ENCODE measurements at regions not wholly inside any gene's neighbourhood (a gene's known extent, or its start where the extent isn't known, plus 50 kb on each side); places are given as distances from the start of the nearest gene placed in this dataset.

DNA sequence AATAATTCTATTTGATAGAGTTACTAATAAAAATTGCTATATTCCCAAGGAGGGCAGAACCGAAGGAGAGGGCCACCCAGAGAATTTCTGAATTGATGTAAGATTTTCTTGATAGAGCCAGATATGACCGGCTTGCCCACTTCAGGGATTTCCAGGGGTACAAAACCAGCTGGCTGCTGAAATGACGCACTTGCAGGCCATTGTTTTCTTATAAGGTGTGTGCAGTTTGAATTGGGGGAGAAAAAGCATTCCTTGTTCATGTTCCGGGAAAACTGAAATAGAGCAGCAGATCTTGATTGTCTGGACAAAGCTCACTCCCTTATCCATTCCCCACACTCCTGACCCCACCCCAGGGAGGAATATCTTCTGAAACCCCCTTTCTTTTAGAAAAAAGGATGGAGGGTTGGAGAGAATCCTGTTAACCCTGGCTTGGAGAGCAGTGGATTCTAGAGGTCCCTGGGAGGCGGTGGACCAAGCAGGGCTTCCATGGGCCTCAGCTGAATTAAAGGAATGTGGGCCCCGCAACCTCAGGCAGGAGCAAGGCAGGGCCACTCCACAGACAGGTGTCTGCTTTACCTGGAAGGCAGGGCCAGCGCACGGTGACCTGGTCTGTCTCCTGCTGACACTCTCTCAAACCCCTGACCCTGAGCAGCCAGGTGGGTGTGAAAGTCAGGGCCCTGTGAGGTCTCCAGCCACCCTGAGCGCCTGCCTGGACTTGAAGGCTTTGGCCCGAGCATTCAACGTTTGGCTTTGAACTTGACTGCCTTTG lies 96.4 kb downstream of the TMEM170B start:
- Mint-ChIP-seq H3K4me3 (no peak overlapping the region), H3K27me3 (peaks cover 17% of the 10 kb centered on the region), H3K4me1 (no peaks in the 10 kb centered on the region), H3K27ac (no peak overlapping the region), H3K36me3 (ENCODE audit: low read depth) (no peaks in the 10 kb centered on the region)
- H3K9me3 ChIP-seq (ENCODE audit: control insufficient read depth, low read length, poor library complexity, severe bottlenecking) = no peaks in the 10 kb centered on the region
- no peak for ATAC-seq
- DNase-seq = no peak

DNA sequence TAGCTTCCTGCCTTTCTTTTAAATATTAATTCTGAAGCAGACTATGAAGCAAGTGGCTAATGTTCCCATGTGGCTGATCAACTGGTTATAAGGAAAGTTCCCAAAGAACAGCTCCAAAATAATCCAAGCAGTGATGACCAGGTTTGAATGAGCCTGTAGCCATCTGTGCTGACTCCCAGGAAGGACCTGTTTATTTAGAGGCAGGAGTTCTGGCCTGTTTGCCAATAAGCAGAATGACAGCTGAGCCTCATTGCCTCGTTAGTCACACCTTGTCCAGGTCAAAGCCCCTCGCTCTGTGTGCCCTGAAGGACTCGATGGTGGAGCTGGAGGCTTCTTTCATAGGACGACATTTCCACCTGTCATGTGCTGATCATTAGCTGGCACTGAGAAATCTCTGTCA lies 97.4 kb downstream of the TMEM170B start:
- no peaks in the 10 kb centered on the region for H3K4me1 Mint-ChIP-seq
- DNase-seq = no peak

DNA sequence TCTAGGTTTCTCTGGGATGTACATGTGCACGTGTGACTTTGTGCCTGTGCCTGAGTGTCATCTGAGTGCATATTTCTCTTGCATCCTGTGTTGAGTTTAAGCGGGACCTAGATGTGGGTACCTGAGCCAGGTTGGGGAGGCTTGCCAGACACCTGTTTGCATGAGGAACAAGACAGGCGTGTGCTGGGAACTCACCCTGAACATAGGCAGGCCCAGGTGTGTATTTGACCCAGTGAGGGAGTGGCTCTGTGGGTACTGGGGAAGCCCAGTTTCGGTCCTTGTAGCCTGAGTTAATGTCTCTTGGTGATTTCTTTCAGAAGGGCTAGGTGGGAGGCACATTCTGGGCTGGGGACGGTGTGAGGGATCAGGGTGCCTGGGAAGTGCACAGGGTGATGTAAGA lies 98.6 kb downstream of the TMEM170B start:
- H3K9me3 ChIP-seq (ENCODE audit: control insufficient read depth, low read length, poor library complexity, severe bottlenecking) = no peaks in the 10 kb centered on the region
- Mint-ChIP-seq H3K27me3 (peaks cover 12% of the 10 kb centered on the region), H3K4me1 (no peaks in the 10 kb centered on the region), H3K4me3 (no peak overlapping the region), H3K27ac (no peak overlapping the region), H3K36me3 (ENCODE audit: low read depth) (no peaks in the 10 kb centered on the region)
- ATAC-seq (no peak), DNase-seq (no peak)

More for the DNA sequence above, 97.4 kb downstream of the TMEM170B start:
- H3K9me3 ChIP-seq (ENCODE audit: control insufficient read depth, low read length, poor library complexity, severe bottlenecking) = no peaks in the 10 kb centered on the region
- Mint-ChIP-seq H3K27ac (no peak overlapping the region), H3K27me3 (peaks cover 16% of the 10 kb centered on the region), H3K36me3 (ENCODE audit: low read depth) (no peaks in the 10 kb centered on the region), H3K4me3 (no peak overlapping the region)
- no peak for ATAC-seq

DNA sequence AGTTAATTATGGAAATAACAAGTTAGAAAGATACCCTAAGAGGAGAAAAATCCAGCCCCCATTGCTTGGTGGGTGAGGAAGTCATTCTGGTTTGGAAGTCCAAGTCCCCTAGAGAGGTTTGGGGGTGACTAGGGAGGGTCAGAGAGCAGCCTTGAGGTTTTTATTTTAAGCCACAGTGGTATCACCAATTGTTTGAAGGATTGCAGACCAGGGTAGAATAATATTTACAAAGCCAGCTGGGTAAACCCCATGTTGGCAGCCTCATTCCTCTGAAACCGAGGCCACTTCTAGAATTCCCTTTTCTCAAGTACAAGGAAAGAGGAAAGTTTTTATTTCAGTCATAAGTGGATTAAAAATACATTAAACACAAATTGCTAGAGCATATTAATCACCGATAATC lies 99.7 kb downstream of the TMEM170B start:
- ATAC-seq (no peak), DNase-seq (no peak)
- Mint-ChIP-seq H3K4me3 (no peak overlapping the region), H3K36me3 (ENCODE audit: low read depth) (no peaks in the 10 kb centered on the region), H3K27ac (no peak overlapping the region), H3K27me3 (peaks cover 15% of the 10 kb centered on the region), H3K4me1 (no peaks in the 10 kb centered on the region)
- H3K9me3 ChIP-seq (ENCODE audit: control insufficient read depth, low read length, poor library complexity, severe bottlenecking) = no peaks in the 10 kb centered on the region

DNA sequence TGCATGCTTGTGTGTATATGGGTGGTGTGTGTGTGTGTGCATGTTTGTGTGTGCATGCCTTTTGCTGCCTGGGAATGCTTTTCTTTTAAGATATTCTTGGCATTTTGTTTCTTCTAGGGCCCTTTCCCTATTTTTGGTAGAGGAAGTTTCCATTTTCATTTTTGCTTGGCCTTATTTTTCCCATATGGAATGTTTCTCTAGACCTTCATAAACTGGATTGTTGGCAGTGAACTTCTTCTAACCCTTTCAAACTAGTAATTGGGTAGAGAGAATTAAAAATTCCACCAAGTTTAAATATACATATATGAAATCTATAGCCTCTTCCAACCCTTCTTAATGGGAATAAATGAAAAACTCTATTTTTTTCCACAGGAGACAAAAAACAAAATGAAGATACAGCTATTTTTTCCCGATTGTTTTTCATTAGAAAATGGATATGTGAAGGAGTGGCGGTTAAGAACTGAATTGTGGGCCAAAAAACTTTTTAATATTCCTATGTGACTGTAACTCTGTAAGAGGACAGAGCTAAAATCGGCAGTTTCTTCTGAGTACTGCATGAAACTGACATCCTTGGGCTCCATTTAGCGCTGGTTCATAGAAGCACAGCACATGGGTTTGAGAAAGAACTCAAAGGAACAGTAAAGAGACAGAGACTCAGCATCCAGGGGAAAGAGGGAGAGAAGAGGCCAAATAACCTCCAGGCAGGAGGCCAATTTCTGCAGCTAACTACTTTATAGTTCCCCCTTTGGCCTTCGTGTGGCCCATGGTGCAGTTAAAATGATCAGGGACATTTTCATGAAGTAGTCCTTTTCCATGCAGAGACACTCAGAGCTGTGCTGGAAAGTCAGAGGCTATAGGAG lies 102.1 kb downstream of the TMEM170B start:
- Mint-ChIP-seq H3K36me3 (ENCODE audit: low read depth) (no peaks in the 10 kb centered on the region), H3K27ac (no peak overlapping the region)

DNA sequence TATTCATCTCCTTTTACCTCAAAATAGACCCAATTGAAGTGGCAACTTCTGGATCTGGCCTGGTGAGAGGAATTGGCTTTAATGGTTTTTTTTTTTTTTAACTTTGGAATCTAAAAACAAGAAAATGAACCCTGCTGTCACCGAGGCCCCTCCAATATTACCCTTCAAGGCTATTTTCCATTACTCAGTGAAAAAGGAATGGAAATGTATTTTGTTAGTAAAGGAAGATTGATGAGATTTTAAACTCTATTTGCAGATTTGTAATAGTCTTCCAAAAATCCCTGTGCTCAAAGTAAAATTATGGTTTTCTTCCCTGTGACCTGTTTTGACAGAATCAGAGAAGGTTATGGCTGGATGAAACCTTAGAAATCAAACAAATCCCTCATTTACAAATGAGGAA lies 102.9 kb downstream of the TMEM170B start:
- no peak overlapping the region for H3K27ac Mint-ChIP-seq
- ATAC-seq = no peak

More for the DNA sequence above, 102.1 kb downstream of the TMEM170B start:
- H3K4me1 Mint-ChIP-seq = no peaks in the 10 kb centered on the region
- no peak overlapping the region for H3K4me3 Mint-ChIP-seq
- H3K27me3 Mint-ChIP-seq = peaks cover 21% of the 10 kb centered on the region
- ATAC-seq = no peak
- no peak for DNase-seq
- H3K9me3 ChIP-seq (ENCODE audit: control insufficient read depth, low read length, poor library complexity, severe bottlenecking) = no peaks in the 10 kb centered on the region

DNA sequence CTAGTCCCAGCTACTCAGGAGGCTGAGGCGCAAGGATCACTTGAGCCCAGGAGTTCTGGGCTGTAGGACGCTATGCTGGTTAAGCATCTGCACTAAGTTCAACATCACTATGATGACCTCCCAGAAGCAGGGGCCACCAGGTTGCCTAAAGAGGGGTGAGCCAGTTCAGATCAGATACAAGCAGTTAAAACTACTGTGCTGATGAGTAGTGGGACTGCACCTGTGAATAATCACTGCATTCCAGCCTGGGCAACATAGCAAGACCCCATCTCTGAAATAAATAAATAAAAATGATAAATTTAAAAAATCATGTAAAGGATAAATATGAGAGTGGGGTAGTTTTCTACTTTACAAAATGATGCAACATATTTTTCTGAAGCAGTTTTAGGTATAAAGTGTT lies 106.5 kb downstream of the TMEM170B start:
- Mint-ChIP-seq H3K4me1 (no peaks in the 10 kb centered on the region), H3K36me3 (ENCODE audit: low read depth) (no peaks in the 10 kb centered on the region), H3K27me3 (peaks cover 55% of the 10 kb centered on the region), H3K27ac (no peak overlapping the region), H3K4me3 (no peak overlapping the region)
- DNase-seq (no peak), ATAC-seq (no peak)
- no peaks in the 10 kb centered on the region for H3K9me3 ChIP-seq (ENCODE audit: control insufficient read depth, low read length, poor library complexity, severe bottlenecking)

More for the DNA sequence above, 102.9 kb downstream of the TMEM170B start:
- no peaks in the 10 kb centered on the region for H3K9me3 ChIP-seq (ENCODE audit: control insufficient read depth, low read length, poor library complexity, severe bottlenecking)
- no peaks in the 10 kb centered on the region for H3K4me1 Mint-ChIP-seq
- no peak for DNase-seq
- H3K4me3 Mint-ChIP-seq = no peak overlapping the region
- no peaks in the 10 kb centered on the region for H3K36me3 Mint-ChIP-seq (ENCODE audit: low read depth)
- H3K27me3 Mint-ChIP-seq = peaks cover 28% of the 10 kb centered on the region

DNA sequence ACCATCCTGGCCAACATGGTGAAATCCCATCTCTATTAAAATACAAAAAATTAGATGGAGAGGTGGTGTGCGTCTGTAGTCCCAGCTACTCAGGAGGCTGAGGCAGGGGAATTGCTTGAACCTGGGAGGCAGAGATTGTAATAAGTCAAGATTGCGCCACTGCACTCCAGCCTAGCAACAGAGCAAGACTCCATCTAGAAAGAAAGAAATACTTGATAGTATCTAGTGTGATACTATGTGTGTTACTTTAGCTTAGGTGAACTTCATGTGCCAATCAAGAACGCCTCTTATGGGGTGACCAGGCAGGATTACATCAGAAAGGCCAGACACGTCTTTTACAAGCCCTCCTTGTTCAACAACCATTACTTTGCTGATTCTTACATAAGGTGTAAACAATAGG lies 107.1 kb downstream of the TMEM170B start:
- no peak for ATAC-seq
- Mint-ChIP-seq H3K4me3 (no peak overlapping the region), H3K4me1 (no peaks in the 10 kb centered on the region), H3K27ac (no peak overlapping the region), H3K27me3 (peaks cover 53% of the 10 kb centered on the region), H3K36me3 (ENCODE audit: low read depth) (no peaks in the 10 kb centered on the region)
- H3K9me3 ChIP-seq (ENCODE audit: control insufficient read depth, low read length, poor library complexity, severe bottlenecking) = no peaks in the 10 kb centered on the region
- no peak for DNase-seq

DNA sequence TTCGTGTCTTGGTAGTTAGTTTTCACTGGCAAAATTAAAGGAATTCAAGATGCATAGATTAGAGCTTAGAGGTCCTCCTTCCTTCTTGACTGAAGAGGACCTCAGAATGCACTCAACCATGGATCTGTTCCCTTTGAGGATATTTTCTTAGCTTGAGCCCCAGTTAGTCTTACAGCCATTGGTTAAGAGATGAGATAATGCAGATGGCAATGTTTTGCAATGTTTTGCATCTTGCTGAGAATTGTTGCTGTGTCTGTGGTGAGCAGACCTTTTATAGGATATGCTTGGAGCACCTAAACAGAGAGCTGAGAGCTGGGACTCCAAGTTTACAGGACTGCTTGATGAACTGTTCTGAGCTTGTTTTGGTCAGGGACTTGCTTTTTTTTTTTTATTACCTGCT lies 107.5 kb downstream of the TMEM170B start:
- DNase-seq (no peak), ATAC-seq (no peak)
- H3K4me3 Mint-ChIP-seq = no peak overlapping the region
- no peaks in the 10 kb centered on the region for H3K36me3 Mint-ChIP-seq (ENCODE audit: low read depth)
- no peak overlapping the region for H3K27ac Mint-ChIP-seq
- peaks cover 51% of the 10 kb centered on the region for H3K27me3 Mint-ChIP-seq
- H3K9me3 ChIP-seq (ENCODE audit: control insufficient read depth, low read length, poor library complexity, severe bottlenecking) = no peaks in the 10 kb centered on the region
- no peaks in the 10 kb centered on the region for H3K4me1 Mint-ChIP-seq

DNA sequence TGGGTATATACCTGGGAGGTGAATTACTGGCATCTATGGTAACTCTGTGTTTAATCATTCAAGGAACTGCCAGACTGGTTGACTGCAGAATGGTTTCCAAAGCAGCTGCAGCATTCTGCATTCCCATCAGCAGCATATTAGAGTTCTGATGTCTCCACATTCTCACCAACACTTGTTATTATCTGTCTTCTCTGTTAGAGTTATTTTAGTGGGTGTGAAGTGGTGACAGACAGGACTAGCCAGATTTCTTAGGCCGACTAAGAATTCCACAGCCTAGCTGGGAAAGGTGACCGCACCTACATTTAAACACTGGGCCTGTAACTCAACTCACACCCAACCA lies 110.9 kb downstream of the TMEM170B start:
- DNase-seq (no peak), ATAC-seq (no peak)
- Mint-ChIP-seq H3K27ac (no peak overlapping the region), H3K27me3 (peaks cover 47% of the 10 kb centered on the region), H3K4me3 (no peak overlapping the region), H3K36me3 (ENCODE audit: low read depth) (no peaks in the 10 kb centered on the region), H3K4me1 (peaks cover 3% of the 10 kb centered on the region)
- no peaks in the 10 kb centered on the region for H3K9me3 ChIP-seq (ENCODE audit: control insufficient read depth, low read length, poor library complexity, severe bottlenecking)

DNA sequence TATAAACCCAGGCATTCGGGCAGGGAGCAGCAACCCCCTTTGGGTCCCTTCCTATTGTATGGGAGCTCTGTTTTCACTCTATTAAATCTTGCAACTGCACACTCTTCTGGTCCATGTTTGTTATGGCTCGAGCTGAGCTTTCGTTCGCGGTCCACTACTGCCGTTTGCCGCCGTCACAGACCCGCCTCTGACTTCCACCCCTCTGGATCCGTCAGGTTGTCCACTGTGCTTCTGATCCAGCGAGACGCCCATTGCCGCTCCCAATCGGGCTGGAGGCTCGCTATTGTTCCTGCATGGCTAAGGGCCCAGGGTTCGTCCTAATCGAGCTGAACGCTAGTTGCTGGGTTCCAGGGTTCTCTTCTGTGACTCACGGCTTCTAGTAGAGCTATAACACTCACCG lies 111.3 kb downstream of the TMEM170B start:
- H3K4me3 Mint-ChIP-seq = no peak overlapping the region
- no peak for DNase-seq
- ATAC-seq = no peak
- no peak overlapping the region for H3K27ac Mint-ChIP-seq
- no peaks in the 10 kb centered on the region for H3K9me3 ChIP-seq (ENCODE audit: control insufficient read depth, low read length, poor library complexity, severe bottlenecking)
- H3K27me3 Mint-ChIP-seq = peaks cover 44% of the 10 kb centered on the region
- peaks cover 3% of the 10 kb centered on the region for H3K4me1 Mint-ChIP-seq
- no peaks in the 10 kb centered on the region for H3K36me3 Mint-ChIP-seq (ENCODE audit: low read depth)

DNA sequence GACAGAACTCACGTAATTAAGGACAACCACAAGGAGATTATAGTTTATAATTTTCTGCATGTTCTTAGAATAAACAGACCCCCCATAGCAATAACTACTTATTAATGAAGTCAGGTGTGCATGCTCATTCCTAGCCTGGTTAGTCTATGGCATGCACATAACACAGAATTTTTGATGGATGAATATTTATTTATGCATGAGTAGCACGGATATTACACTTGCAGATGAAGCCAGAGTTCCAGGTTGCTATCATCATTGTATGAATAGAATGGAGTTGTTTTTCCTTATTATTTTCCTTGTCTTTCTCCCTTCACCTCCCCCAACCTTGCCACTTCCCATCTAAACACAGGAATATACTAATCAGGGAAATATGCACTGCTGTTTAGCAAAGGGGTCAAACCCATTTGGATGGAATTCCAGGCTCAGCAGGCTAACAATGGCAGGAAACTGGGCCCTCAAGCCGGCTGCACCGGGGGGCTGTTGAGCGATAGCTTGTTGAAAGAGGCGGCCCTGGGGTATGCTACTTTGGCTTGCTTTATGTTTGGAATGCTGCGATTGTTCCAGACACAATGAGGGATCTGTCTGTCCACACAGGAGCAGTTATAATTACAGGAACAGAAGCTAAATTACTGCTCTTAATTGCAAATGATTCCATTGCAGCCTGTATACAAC lies 112.6 kb downstream of the TMEM170B start:
- Mint-ChIP-seq H3K27ac (no peak overlapping the region), H3K4me1 (peaks cover 3% of the 10 kb centered on the region), H3K4me3 (no peak overlapping the region), H3K27me3 (peaks cover 48% of the 10 kb centered on the region), H3K36me3 (ENCODE audit: low read depth) (no peaks in the 10 kb centered on the region)
- H3K9me3 ChIP-seq (ENCODE audit: control insufficient read depth, low read length, poor library complexity, severe bottlenecking) = no peaks in the 10 kb centered on the region
- ATAC-seq (no peak), DNase-seq (no peak)

DNA sequence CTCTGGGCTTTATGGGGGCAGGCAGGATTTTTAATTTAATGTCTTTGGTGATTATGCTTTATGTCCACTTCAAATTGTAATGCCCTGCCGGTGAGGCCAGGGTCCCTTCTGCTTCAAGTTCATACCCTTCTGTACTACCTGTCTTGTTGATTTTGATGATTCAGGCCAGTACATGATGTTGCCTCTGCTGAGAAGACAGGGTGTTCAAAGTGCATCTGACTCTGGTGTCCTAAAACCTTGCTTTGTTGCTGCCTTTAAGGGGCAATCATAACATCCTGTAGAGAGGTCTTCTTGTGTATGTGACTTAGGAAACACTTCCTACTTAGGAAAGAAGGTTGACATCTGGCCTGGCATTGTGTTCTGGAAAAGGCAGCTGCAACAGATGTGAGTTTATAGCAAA lies 113.2 kb downstream of the TMEM170B start:
- Mint-ChIP-seq H3K4me3 (no peak overlapping the region), H3K4me1 (peaks cover 5% of the 10 kb centered on the region), H3K36me3 (ENCODE audit: low read depth) (no peaks in the 10 kb centered on the region), H3K27ac (no peak overlapping the region), H3K27me3 (peaks cover 43% of the 10 kb centered on the region)
- H3K9me3 ChIP-seq (ENCODE audit: control insufficient read depth, low read length, poor library complexity, severe bottlenecking) = no peaks in the 10 kb centered on the region
- ATAC-seq = no peak
- DNase-seq = no peak
